NOMO-1 (cell line): ENCODE measurements at regions not wholly inside any gene's neighbourhood (a gene's known extent, or its start where the extent isn't known, plus 50 kb on each side); places are given as distances from the start of the nearest gene placed in this dataset.
A peak's percentile ranks its signal among the peaks of the same experiment; 100 is the strongest.
"Not testable (repeated sequence)": the region's sequence is repeated elsewhere in the genome, so short reads cannot be mapped to it uniquely, and the experiment has no call there.

Source experiments
- DNase-seq, 2 experiments: peaks; one replicate each; lab custom pipeline; 2025; ENCODE audit not compliant: unreplicated experiment in 2 of 2; lab: John Stamatoyannopoulos, UW

DNA sequence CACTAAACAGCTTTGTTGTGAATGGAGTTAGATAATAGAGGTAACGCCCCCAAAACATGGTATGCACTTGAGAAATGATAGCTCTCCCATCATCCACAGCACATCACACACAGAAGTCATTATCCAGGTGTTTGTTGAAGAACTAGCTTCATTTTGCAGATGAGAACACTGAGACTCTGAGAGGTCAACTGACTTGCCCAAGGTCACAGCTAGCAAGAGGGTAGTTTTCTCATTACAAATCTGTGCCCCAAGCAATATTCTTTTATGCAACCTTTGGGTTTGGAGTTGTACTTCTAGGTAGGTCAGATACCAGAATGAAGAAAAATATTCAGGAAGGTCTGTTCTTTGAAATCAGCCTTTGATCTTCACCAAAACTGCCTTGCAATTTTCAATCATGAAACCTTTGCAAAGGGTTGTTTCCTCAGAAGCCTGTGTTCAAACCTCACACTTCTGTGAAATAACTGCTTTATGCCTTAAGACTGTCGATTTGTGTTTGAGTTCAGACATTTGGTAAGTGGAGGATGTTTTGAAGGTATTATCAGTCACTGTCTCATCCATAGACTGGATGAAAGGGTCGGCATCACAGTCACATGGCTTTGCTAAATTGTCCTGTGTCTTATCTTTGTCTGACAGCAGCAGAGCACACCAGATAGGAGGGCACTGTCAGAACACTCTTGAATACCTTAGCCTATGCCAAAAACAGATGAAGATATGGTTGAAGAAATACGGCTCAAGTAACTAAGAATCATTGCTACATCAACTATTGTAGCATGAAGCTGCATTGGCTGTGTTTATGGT, 233.2 kb upstream of the BTG1 start:
- no peak for DNase-seq

DNA sequence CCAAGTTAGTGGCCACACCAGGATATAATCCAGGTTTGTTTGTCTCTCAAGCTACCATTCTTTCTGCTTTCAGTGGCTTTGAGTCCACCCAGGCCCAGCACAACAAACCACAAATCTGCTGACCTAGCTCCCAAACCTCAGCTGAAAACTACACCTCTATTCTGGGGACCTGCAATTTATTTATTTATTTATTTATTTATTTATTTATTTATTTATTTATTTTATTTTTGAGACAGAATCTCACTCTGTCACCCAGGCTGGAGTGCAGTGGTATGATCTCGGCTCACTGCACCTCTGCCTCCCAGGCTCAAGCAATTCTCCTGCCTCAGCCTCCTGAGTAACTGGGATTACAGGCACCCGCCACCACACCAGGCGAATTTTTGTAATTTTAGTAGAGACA, 229.9 kb upstream of the BTG1 start:
- not testable (repeated sequence) for DNase-seq

DNA sequence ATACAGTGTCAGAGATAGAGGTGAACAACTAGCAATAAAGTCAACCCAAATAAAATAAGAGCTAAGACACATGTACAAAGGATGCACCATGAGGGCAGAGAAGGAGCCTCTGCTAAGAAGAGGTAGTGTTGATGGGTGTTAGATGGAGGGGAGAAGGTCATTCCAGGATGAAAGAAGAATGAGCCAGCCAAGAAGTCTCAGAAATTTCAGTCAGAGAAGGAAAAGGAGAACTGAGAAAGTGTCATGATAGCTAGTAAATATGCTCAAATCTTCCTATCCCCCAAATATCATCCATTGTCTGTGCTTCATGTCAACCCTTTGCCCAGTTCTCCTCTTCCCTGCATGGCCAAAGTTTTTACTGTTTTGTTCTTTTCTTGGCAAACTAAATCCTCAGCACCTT, 225.2 kb upstream of the BTG1 start:
- no peak for DNase-seq

DNA sequence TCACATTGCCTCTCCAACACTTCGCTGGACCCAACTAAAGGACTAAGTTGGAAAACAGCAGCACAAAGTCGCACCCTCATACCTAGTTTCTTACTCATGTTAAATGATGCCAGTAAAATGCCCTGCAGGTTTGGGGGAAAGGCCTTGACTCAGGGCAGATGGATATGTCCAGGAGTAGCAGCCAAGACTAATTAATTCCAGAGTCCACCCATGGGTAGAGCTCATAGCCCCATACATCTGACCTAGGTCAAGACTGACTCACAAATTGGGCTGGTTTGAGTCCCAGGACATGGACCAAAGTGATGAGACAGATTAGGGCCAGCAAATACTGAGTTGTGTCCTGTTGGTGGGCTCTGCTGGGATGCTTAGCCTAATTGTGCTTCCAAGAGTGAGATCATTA, 224.0 kb upstream of the BTG1 start:
- DNase-seq = no peak

DNA sequence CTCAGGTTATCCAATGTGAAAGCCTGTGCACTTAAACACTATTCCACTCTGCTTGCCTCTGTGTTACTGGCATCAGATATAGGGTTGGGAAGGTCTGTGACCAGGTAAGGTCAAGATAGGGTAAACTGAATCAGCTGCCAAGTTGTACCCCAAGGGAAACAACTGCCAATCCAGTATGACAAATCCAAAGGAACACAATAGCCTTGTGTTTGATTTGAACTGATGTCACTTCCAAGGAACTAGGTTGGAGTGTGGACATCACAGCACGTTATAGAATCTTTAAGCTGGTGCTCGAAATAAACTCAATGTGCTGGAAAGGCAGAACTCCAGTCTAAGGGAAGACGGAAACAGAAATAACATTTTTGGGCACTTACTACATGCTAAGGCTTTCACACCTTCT, 223.4 kb upstream of the BTG1 start:
- DNase-seq = no peak

DNA sequence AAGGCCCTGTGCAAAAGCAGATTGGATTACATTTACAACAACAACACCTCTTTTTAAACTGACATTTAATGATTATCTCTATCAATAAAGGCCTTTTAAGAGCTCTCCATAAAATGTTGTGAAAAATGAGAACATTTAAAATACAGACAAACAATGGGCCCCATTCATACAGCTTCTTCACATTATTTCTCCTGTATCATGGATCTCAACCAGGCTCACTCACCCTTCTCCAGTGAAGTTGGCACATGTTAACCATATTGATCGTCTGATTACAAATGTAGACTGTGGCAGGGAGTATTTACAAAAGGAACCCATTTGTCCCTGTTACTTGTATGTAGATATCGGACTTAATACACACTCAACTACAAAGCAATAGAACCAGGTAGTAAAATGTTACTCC, 220.2 kb upstream of the BTG1 start:
- DNase-seq = no peak

DNA sequence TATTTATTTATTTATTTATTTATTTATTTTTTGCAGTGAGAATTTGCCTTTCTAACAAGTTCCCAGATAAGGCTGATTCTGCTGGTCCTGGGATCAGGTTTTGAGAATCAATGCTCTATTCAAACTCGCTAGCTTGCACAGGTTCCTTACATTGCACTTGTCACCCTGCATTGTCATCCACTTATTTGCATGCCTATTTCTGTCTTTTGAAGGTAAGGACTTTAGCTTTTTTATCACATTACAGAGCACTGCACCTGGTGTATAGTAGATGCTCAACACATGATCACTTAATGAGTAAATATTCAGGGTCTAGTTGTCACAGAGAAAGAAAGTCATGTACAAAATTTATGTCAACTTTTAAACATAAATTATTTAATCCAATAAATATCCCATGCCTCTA, 219.7 kb upstream of the BTG1 start:
- DNase-seq = no peak

DNA sequence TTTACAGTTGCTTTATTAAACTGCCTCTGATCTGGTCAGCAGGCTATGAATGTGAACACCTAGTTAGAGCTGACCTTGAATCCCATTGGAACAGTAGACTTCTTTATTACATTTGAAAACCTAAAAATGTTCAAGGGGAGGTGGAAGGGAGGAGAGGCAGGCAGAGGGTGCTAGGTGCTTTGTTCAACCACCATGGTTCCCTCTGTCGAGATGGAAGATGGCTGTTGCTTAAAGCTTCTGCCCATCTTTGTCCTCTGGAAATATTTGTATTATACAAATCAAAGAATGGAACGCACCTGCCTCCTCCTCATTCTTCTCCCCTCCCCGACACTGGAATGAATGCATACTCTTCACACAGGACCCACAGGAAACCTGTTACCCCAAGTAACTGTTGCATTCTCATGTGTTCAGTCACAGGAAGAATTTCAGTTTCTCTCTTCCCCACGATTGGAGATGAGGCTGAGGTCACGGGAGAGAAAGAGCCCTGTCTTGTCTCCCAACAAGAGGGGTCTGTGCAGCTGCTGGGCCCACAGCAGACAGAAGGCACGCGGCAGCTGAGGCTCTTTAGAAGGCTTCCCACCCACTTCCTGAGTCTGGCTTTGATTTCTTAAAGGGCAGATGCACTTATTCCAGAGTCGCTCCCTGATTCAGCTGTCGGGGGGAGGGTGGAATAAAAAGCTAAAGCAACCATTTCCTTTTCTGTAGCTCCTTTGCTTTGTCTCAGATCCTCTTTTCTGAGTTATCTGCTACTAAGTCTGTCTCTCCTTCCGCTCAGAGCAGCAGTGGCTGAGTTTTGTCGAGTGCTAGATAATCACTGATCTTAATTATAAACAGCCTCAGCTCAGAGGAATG, 217.9 kb upstream of the BTG1 start:
- DNase-seq = peak; percentile 65 to 84

DNA sequence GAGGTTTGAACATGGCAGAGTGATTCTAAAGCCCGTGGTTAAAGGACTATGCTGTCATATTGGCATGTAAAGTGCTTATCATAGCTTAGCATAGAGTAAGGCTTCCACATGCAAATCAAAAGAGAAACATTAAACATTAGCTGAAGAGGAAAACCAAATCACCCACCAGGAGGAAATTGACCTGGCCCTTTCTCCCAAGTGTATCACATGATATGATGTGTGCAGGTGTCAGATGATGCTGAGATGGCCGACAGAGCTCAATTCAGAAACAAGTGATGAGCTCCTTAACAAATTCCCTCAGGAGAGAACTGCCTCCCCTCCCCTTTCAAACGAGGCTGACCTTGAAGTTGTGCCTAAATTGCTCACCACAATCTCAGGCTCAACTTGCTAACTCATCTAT, 217.1 kb upstream of the BTG1 start:
- no peak for DNase-seq

DNA sequence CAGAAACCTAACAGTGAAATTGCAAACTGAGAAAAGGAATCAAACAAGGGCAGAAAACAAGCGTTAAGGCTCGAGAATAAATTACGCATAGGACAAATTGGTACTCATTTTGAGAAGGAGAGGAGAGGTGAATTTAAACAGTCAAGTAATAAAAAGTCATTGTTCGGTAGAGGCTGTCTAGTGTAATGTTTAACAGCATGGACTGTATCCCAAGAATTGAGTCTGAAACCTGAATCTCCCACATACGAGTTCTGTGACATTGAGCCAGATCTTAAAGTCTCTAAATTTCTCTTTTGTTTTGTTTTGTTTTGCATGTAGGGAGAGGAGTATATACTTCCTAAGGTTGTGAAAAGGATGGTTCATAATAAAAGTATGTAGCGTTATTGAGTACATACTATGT, 216.5 kb upstream of the BTG1 start:
- DNase-seq = no peak

DNA sequence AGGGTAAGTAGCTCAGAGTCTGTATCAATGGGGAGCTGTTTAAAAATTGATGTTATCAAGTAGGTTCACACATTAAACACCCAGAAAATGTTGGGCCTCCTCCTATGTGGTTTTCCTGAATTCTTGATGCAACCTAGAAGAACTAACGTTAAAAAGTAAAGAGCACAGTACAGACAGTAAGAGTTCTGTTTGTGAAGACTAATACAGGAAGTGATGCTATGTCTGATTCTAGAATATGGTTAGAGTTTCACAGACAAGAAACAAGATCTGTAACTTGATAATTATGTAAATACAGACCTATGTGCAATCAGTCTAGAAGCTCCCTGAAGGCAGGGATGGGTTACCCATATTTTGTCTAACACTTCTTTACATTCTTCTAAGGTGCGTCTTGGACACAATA, 214.9 kb upstream of the BTG1 start:
- DNase-seq = no peak

DNA sequence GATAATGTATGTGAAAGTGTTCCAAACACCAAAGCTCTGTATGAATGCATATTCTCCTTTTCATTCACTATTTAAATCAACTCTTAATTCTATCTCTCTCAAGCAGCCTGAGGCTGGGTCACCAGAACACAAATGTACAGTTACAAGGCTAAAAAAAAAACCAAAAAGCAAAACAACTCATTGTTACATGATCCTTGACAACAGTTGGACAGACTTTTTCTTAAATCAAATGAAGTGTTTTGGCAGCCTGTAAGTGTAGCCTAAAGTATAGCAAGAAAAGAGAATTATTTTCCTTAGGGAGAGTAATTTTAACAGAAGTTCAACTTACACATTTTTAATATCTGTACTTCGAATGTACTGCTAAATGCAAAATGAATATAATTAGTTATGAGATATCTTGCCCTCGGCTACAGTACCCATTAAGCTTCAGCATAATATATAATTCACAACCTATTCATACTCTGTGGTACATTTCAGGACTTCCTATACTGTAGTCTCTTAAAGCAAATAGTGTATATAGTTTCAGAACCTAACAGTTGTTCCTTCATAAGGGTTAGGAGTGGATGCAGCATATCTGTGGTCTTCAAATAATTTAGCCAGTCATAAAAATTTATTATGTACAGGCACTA, 214.0 kb upstream of the BTG1 start:
- no peak for DNase-seq

DNA sequence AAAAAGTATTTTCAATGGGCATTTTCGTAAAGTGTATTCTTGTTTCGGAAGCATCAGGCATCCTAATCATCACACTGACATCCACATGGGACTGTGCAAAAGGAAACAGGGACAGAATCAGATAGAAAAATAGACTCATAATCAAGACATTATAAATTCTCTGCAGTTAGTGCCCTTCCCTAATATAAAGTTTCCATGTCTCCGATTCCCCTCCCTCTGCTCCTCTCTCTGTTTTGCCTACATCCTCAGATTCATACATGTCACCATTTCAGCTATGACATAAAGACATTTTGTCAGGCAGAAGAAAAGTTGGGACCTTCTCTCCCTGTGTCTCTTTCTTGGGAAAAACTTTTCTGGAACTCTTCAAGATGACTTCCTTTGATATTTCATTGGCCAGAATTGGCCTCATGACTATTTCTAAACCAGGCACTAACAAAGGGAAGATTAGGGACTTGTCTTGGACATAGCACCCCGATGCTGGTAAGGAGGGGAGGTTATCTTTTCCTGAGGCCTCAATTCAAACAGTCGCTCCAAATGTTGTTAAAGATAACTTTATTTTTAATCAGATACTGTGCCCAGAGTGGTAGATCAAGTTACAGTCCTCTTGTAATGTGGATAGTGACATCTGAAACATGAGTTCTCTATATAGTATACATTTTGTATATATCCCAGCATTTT, 212.1 kb upstream of the BTG1 start:
- DNase-seq = no peak

DNA sequence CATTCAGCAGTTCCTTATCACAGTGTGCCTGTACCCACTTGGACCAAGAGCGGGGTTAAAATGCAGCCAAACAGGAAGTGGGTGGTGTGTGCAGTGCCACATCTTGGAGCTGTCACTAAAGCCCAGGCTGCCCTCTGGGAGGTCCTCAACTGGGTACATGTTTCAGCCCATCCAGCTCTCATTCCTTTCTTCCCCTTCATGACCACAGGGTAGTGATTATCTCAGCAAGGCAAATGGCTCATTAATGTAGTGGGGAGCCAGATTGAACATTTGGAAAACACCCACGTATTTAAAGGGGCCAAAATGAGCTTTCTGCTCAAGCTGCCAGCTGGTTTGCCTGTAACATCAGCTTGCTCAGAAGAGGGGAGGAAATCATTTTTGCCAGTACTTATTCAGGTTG, 210.8 kb upstream of the BTG1 start:
- DNase-seq = no peak

DNA sequence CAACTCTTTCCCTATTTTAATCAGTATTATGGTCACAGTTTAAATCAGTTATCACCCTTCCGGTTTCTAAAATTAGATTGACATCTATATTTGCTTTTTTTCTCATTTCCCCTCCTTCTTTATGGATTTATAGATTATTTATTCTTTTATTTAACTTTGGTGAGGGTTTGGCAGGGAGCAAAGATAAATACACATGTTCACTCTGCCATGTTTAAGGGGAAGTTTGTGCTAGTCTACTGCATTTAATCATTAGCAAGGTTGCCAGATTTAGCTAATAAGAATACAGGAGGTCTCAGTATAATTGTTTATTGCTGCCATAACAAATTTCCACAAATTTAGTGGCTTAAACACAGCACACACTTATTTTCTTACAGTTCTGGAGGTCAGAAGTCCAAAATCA, 204.0 kb upstream of the BTG1 start:
- DNase-seq = no peak

DNA sequence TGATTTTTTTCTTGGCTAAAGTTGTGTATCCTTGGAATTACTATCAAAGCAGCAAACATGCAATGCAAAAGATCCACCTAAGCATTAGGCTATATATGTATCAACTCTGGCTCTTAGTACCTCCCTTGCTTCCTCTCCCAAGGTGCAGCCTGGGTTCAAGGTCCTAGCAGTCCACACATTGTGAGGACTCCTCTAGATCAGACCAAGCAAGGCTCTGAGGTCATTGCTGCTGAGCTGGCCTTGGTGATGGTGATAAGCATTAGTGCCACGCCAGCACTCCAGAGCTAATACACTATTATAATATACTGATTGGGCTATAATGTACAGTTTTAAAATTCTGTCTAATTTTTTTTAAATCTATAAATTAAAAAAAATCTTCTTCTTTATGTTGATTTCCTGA, 196.9 kb upstream of the BTG1 start:
- DNase-seq = no peak

DNA sequence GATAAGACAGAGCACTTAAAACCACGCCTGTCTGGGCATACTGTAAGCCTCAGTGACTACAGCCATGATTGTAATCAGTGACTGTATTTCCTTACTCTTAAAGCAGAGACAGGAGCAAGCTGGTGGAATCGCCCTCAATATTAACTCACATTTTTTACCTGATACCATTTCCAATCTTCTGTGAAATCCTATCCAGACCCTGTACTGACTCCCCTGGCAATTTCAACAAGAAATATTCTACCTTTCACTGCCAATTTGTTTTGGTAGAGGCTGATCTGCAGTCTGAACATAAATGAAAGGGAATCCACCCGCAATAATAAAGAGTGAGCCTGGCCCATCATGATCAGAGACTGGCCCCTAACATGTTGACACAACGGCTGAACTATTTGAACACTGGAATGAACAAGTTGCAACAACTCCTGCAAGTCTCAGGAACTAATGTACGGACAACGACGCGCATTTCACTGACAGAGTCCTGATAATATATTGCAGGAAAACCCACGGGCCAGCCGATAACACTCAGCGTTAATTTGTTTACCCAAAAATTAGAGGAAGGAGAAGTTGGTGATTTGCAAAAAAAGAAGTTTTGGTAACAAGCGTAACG, 195.5 kb upstream of the BTG1 start:
- DNase-seq = peak; percentile 19 to 45

DNA sequence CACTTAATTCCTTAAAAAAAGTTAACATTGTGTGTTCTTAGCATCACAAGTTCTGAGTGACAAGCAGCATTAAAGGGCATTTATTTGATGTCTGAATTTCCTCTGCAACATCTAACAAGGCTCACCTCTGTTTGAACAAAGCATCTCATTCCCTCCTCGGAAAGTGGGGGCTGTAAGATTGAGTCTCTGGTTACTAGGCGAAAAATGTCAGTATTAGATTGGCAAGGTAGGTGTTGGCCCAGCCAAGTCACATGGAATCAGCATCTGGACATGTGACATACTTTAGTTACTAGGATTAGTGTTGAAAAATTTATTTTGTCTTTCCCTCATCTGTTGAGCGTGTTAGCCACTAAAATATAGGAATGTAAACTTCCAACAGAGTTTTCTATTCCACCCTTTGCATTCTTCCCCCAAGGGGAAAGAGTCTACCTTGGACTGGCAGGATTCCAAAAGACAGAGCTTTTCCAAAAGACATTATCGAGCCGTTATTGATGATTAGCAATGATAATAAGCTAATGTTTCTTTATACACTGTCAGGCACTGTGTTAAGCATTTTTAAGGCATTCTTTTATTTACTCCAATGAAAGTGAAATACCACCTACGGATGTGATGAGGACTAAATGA, 194.9 kb upstream of the BTG1 start:
- no peak for DNase-seq

DNA sequence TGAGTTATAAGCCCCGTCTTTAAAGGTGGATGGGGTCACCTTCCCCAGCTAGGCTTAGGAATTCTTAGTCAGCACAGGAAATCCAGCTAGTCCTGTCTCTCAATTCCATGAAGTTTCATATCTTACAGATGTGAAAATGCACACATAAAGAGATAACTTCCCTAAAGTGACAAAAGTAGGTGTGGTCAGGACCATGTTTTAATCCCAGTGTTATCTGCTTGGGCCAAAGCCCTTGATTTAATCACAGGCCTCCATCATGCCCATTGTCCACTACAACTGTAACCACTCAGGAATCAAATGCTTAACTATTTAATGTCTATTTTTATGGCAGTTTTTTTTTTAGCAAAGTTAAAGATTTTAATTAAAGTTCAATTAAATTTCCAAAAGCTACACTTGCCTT, 194.4 kb upstream of the BTG1 start:
- no peak for DNase-seq

DNA sequence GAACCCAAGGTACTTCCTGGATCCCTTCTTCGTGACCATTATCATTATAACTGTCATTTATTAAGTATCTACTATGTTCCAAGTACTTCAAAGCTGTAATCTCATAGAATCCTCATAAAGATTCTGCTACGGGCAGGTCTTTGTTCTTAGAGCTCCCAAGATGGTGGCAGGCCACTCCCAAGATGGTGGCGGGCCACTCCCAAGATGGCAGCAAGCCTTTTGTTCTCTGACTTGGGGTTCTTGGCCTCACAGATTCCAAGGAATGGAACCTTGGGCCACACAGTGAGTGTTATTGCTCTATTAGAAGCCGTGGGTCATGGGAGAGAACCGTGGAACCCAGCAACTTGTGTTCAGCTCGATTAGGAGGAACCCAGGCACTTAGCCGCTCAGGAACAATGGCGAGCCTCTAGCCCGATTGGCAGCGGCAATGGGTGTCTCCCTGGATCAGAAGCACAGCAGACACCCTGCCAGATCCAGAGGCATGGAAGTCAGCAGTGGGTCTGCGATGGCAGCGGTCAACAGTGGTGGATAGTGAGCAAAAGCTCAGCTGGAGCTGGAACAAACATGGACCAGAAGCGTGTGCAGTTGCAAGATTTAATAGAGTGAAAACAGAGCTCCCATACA, 193.7 kb upstream of the BTG1 start:
- no peak for DNase-seq
